ENCODE measurements at regions not wholly inside any gene's neighbourhood (a gene's known extent, or its start where the extent isn't known, plus 50 kb on each side); places are given as distances from the start of the nearest gene placed in this dataset.

- Histone ChIP-seq H3K27me3 (peaks cover 0 to 59% of the 10 kb centered on the region in 2 donors), H3K36me3 (no peaks in the 10 kb centered on the region), H3K27ac (no peak overlapping the region), H3K4me1 (peaks cover 0 to 11% (median 0%) of the 10 kb centered on the region in 4 donors), H3K4me3 (no peak overlapping the region), H3K9me3 (no peaks in the 10 kb centered on the region)
- intact Hi-C loops (cut with DNase I; ENCODE audit: low total_unique reads) = no loop called here
- TF ChIP-seq, protein P1, sequence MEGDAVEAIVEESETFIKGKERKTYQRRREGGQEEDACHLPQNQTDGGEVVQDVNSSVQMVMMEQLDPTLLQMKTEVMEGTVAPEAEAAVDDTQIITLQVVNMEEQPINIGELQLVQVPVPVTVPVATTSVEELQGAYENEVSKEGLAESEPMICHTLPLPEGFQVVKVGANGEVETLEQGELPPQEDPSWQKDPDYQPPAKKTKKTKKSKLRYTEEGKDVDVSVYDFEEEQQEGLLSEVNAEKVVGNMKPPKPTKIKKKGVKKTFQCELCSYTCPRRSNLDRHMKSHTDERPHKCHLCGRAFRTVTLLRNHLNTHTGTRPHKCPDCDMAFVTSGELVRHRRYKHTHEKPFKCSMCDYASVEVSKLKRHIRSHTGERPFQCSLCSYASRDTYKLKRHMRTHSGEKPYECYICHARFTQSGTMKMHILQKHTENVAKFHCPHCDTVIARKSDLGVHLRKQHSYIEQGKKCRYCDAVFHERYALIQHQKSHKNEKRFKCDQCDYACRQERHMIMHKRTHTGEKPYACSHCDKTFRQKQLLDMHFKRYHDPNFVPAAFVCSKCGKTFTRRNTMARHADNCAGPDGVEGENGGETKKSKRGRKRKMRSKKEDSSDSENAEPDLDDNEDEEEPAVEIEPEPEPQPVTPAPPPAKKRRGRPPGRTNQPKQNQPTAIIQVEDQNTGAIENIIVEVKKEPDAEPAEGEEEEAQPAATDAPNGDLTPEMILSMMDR (IDR thresholded peaks at IDR 0.05) = no peak
- DNase-seq = no peak
These were observed 120.7 kb upstream of the MYL2 start for GRCh38 chr12:111041091-111041490.

DNA sequence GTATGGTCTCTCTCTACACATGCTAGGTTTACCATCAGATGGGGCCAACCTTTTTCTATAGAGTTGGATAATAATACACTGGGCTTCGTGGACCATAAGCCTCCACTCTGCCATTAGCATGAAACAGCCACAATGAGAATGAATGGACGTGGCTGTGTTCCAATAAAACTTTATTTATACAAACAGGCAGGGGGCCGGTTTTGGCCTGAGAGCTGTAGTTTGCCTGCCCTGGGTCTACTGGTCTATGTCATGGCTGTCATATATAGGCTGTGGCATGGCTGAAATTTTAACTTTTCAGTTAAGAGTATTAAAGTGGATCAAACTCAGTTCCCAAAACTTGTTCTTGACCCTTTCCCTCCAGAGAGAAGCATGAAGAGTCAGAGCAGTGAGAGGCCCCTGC, 120.3 kb upstream of the MYL2 start:
- DNase-seq = no peak

GRCh38 chr12:111038941-111039340, 118.6 kb upstream of the MYL2 start:
- H3K27ac ChIP-seq = no peak overlapping the region
- no peak for DNase-seq
- H3K4me3 ChIP-seq = no peak overlapping the region
- peaks cover 0 to 62% of the 10 kb centered on the region in 2 donors for H3K27me3 ChIP-seq
- H3K4me1 ChIP-seq = peaks cover 0 to 30% (median 4%) of the 10 kb centered on the region in 4 donors
- TF ChIP-seq, protein P1 (IDR thresholded peaks at IDR 0.05) = no peak
- no peaks in the 10 kb centered on the region for H3K36me3 ChIP-seq
- intact Hi-C loops (cut with DNase I; ENCODE audit: low total_unique reads) = no loop called here
- no peaks in the 10 kb centered on the region for H3K9me3 ChIP-seq

More for the DNA sequence above, 120.3 kb upstream of the MYL2 start:
- no peaks in the 10 kb centered on the region for H3K9me3 ChIP-seq
- intact Hi-C loops (cut with DNase I; ENCODE audit: low total_unique reads) = no loop called here
- H3K27ac ChIP-seq = no peak overlapping the region
- H3K36me3 ChIP-seq = no peaks in the 10 kb centered on the region
- H3K4me3 ChIP-seq = no peak overlapping the region
- peaks cover 0 to 15% (median 0%) of the 10 kb centered on the region in 4 donors for H3K4me1 ChIP-seq
- H3K27me3 ChIP-seq = peaks cover 0 to 60% of the 10 kb centered on the region in 2 donors
- TF ChIP-seq, protein P1 (IDR thresholded peaks at IDR 0.05) = no peak

GRCh38 chr12:111038077-111038476, 117.7 kb upstream of the MYL2 start:
- no peak overlapping the region for H3K27ac ChIP-seq
- peaks cover 0 to 37% (median 10%) of the 10 kb centered on the region in 4 donors for H3K4me1 ChIP-seq
- no peak overlapping the region for H3K4me3 ChIP-seq
- no peaks in the 10 kb centered on the region for H3K9me3 ChIP-seq
- no peak for DNase-seq
- intact Hi-C loops (cut with DNase I; ENCODE audit: low total_unique reads) = no loop called here
- H3K36me3 ChIP-seq = no peaks in the 10 kb centered on the region
- TF ChIP-seq, protein P1 (IDR thresholded peaks at IDR 0.05) = no peak
- peaks cover 0 to 68% of the 10 kb centered on the region in 2 donors for H3K27me3 ChIP-seq

- Histone ChIP-seq H3K4me3 (no peak overlapping the region), H3K27me3 (peaks cover 0 to 77% of the 10 kb centered on the region in 2 donors), H3K9me3 (no peaks in the 10 kb centered on the region), H3K36me3 (no peaks in the 10 kb centered on the region), H3K27ac (no peak overlapping the region), H3K4me1 (peaks cover 0 to 40% (median 10%) of the 10 kb centered on the region in 4 donors)
- intact Hi-C loops (cut with DNase I; ENCODE audit: low total_unique reads) = no loop called here
- no peak for DNase-seq
- TF ChIP-seq, protein P1 (IDR thresholded peaks at IDR 0.05) = no peak
These were observed 116.7 kb upstream of the MYL2 start for GRCh38 chr12:111037047-111037446.
